K562 (cell line): ENCODE measurements at regions not wholly inside any gene's neighbourhood (a gene's known extent, or its start where the extent isn't known, plus 50 kb on each side); places are given as distances from the start of the nearest gene placed in this dataset.

Experiments used
- ATAC-seq: fragments of 200-7000 bp; cut with Tn5 transposase; 3 replicates; pipeline ENCODE4 v1.9.1; 2020; ENCODE audit warnings: moderate library complexity
- BruUV-seq: library from RNA; stranded (reverse); fragments of 400-500 nt; replicated peaks from 2 replicates; lab custom pipeline; 2021; lab: Mats Ljungman, UMichigan
- CTCF ChIA-PET: fragments of 300-600 bp; formaldehyde crosslinking; extraction: SDS; loops from one replicate; lab custom pipeline; 2021; ENCODE audit warnings: low intra/inter-chr PET ratio; lab: Yijun Ruan, JAX
- POLR2A ChIA-PET: fragments of 300-600, 350-650 bp; sonication (Branson Sonifier 250); formaldehyde crosslinking; extraction: SDS; loops from one replicate; lab custom pipeline; 2021; ENCODE audit warnings: antibody characterized with exemption, inconsistent platforms; lab: Yijun Ruan, JAX
- DNase-seq, 4 experiments: peaks; one replicate each; pipeline versions ENCODE4 v3.0.0 to v3.0.0-alpha.2; 2011 to 2018; ENCODE audit warnings: low spot score in 3 of 4, mixed read lengths in 3 of 4; ENCODE audit errors: extremely low read depth in 1 of 4
- FAIRE-seq: peaks from 2 replicates; lab custom pipeline; 2011; peaks lifted over from hg19 to GRCh38; lab: Jason Lieb, UNC
- H2AFZ ChIP-seq: 2 replicates; pipeline ENCODE4 v1.6.0; 2011; ENCODE audit warnings: low read depth, low read length, control low read depth, inconsistent platforms
- H3K27ac ChIP-seq: fragments of 200-600 bp; 3 replicates; pipeline ENCODE4 v1.8.0; 2011; ENCODE audit warnings: low read depth, mild to moderate bottlenecking, control low read depth, inconsistent platforms, low read length, moderate library complexity, mixed read lengths; ENCODE audit errors: extremely low read depth
- H3K27me3 ChIP-seq, 2 experiments: fragments of 300-600 bp in 1 of 2; 2 replicates in 1 of 2; 3 replicates in 1 of 2; pipeline versions ENCODE4 v1.6.0 to v1.8.0; 2011; ENCODE audit warnings: inconsistent platforms in 2 of 2, low read length in 2 of 2, mild to moderate bottlenecking in 1 of 2, mixed read lengths in 1 of 2, moderate library complexity in 1 of 2; ENCODE audit not compliant: control insufficient read depth in 2 of 2, insufficient read depth in 2 of 2
- H3K36me3 ChIP-seq: fragments of 300-600 bp; 3 replicates; pipeline ENCODE4 v1.8.0; 2011; ENCODE audit warnings: mild to moderate bottlenecking, low read length, inconsistent platforms; ENCODE audit not compliant: control insufficient read depth, insufficient read depth
- H3K4me1 ChIP-seq, 2 experiments: fragments of 200-600 bp in 1 of 2; replicated peaks in 1 of 2; 2 replicates in 1 of 2; 3 replicates in 1 of 2; pipeline versions ENCODE4 v1.5.1 to v1.8.0; 2011; ENCODE audit warnings: inconsistent platforms in 2 of 2, low read length in 2 of 2, mild to moderate bottlenecking in 1 of 2, mixed read lengths in 1 of 2, moderate library complexity in 1 of 2; ENCODE audit not compliant: control insufficient read depth in 2 of 2, insufficient read depth in 2 of 2
- H3K4me2 ChIP-seq: 2 replicates; pipeline ENCODE4 v1.6.1; 2011; ENCODE audit warnings: low read length, control low read depth, inconsistent platforms, mixed read lengths; ENCODE audit not compliant: insufficient read depth
- H3K4me3 ChIP-seq: fragments of 200-600 bp; sonication (generic), shearing (Covaris generic); 2 replicates; pipeline ENCODE4 v1.5.1; 2016; ENCODE audit warnings: control low read depth, inconsistent platforms
- H3K79me2 ChIP-seq: fragments of 200-600 bp; 3 replicates; pipeline ENCODE4 v1.8.0; 2011; ENCODE audit warnings: low read length, inconsistent platforms; ENCODE audit not compliant: control insufficient read depth, insufficient read depth
- H3K9ac ChIP-seq, 2 experiments: 2 replicates each; pipeline versions ENCODE4 v1.6.0 to v1.6.1; 2011; ENCODE audit warnings: low read depth in 2 of 2, low read length in 2 of 2, control low read depth in 1 of 2, inconsistent platforms in 1 of 2, mild to moderate bottlenecking in 1 of 2, mixed read lengths in 1 of 2; ENCODE audit not compliant: insufficient read depth in 1 of 2
- H3K9me1 ChIP-seq: one replicate; pipeline ENCODE4 v1.6.0; 2011; ENCODE audit warnings: inconsistent platforms, mild to moderate bottlenecking, low read length, moderate library complexity; ENCODE audit not compliant: control insufficient read depth, insufficient read depth
- H3K9me3 ChIP-seq: replicated peaks from 2 replicates; pipeline ENCODE4 v1.5.1; 2011; ENCODE audit warnings: low read depth, low read length, inconsistent platforms; ENCODE audit not compliant: control insufficient read depth, insufficient read depth
- H4K20me1 ChIP-seq: replicated peaks from 2 replicates; pipeline ENCODE4 v1.6.1; 2011; ENCODE audit warnings: low read length, inconsistent platforms, mixed read lengths; ENCODE audit not compliant: control insufficient read depth, insufficient read depth
- CSDE1 ChIP-seq, 2 experiments: fragments of 450-650 bp; IDR thresholded peaks; 2 replicates each; pipeline ENCODE4 v1.6.1; 2016; ENCODE audit warnings: mild to moderate bottlenecking in 1 of 2
- GABPA ChIP-seq: fragments of 200-800 bp; sonication (Bioruptor generic); conservative IDR thresholded peaks from 2 replicates; pipeline ENCODE4 v1.6.1; 2016; ENCODE audit warnings: low read depth, missing genetic modification characterization, missing compliant biosample characterization
- GTF2E2 ChIP-seq: fragments of 200-800 bp; sonication (Bioruptor generic); IDR thresholded peaks from 2 replicates; pipeline ENCODE4 v1.6.1; 2016; ENCODE audit warnings: missing genetic modification characterization, missing compliant biosample characterization
- KLF10 ChIP-seq: fragments of 250-450 bp; sonication (Bioruptor Pico); IDR thresholded peaks from 2 replicates; pipeline ENCODE4 v1.6.1; 2021; ENCODE audit warnings: matching md5 sums
- LEF1 ChIP-seq: fragments of 450-650 bp; IDR thresholded peaks from 2 replicates; pipeline ENCODE4 v1.6.1; 2016; ENCODE audit warnings: mild to moderate bottlenecking
- MAX ChIP-seq: sonication (generic); formaldehyde crosslinking; IDR thresholded peaks from 2 replicates; pipeline ENCODE4 v1.9.0; 2022; ENCODE audit warnings: mild to moderate bottlenecking, missing genetic modification reagents
- NFE2L1 ChIP-seq: fragments of 450-650 bp; IDR thresholded peaks from 2 replicates; pipeline ENCODE4 v1.6.1; 2016; ENCODE audit warnings: missing genetic modification characterization, low read depth, mild to moderate bottlenecking, missing compliant biosample characterization, moderate library complexity, borderline replicate concordance
- RBM22 ChIP-seq: fragments of 200-400 bp; formaldehyde crosslinking; IDR thresholded peaks from 2 replicates; pipeline ENCODE4 v1.6.1; 2018; ENCODE audit warnings: low read length, low read depth; ENCODE audit not compliant: poor library complexity, severe bottlenecking
- SIN3A ChIP-seq, 2 experiments: fragments of 150-350 bp in 1 of 2; IDR thresholded peaks; 2 replicates each; pipeline ENCODE4 v1.6.1; 2011 to 2016; ENCODE audit warnings: borderline replicate concordance in 2 of 2, low read depth in 2 of 2, low read length in 2 of 2, mild to moderate bottlenecking in 2 of 2, moderate library complexity in 2 of 2; ENCODE audit not compliant: control insufficient read depth in 1 of 2
- TAF15 ChIP-seq: fragments of 200-400 bp; formaldehyde crosslinking; IDR thresholded peaks from 2 replicates; pipeline ENCODE4 v1.6.1; 2017; ENCODE audit warnings: mild to moderate bottlenecking, low read depth, low read length, moderate library complexity
- ZNF644 ChIP-seq: fragments of 200-800 bp; sonication (Bioruptor generic); IDR thresholded peaks from 2 replicates; pipeline ENCODE4 v1.6.1; 2016; ENCODE audit warnings: low read depth, missing genetic modification characterization, missing compliant biosample characterization
- WGBS: fragments of 100-300 bp; shearing (Covaris generic); methylation state at CpG from one replicate; pipeline ENCODE4 v1.1.6; 2016; ENCODE audit warnings: low coverage, mixed read lengths; ENCODE audit not compliant: insufficient coverage; ENCODE audit errors: missing lambda C conversion rate; 5-methylcytosine and 5-hydroxymethylcytosine counted together
- in situ Hi-C: fragments of 300-500 bp; cut with MboI; formaldehyde crosslinking; loops from 4 replicates; pipeline ENCODE4 v1.15.0; 2018; ENCODE audit warnings: inconsistent platforms, mixed read lengths
- intact Hi-C: fragments of 100-400 bp; cut with micrococcal nuclease; formaldehyde crosslinking; loops from 2 replicates; pipeline ENCODE4 v1.14.2; 2022
- TF ChIP-seq, protein P1 (sequence below): sonication (generic); formaldehyde crosslinking; IDR thresholded peaks from 2 replicates; pipeline ENCODE4 v1.8.0; 2022; ENCODE audit warnings: mild to moderate bottlenecking, missing genetic modification reagents

DNA sequence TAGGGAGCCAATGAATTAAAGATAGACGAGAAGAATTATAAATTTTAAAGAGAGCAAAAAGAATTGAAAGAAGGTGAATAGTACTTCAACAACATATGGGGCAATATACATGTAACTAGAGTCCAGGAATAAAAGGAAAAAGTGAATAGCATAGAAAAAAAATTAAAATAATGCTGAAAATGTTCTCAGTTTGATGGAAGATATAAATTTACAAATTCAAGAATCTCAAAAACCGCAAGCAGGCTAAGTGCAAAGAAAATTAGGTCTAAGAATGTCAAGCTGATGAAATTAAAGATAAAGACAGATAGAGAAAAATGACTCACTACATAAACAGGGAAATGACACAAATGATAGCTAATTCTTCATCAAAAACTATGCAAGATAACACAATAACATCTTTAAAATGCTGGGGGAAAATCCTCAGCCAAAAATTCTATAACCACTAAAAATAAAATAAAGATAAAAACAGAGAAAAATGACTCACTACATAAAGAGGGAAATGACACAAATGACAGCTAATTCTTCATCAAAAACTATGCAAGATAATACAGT, 326.3 kb downstream of the TBX15 start:
- Histone ChIP-seq H3K27me3 (no peaks in the 10 kb centered on the region), H3K36me3 (no peaks in the 10 kb centered on the region), H3K27ac (no peak overlapping the region), H3K4me1 (no peaks in the 10 kb centered on the region), H2AFZ (no peak overlapping the region), H3K4me2 (no peak overlapping the region), H3K9ac (no peak overlapping the region), H4K20me1 (no peaks in the 10 kb centered on the region), H3K9me1 (no peaks in the 10 kb centered on the region), H3K79me2 (no peaks in the 10 kb centered on the region), H3K9me3 (no peaks in the 10 kb centered on the region; the same call in 1 of the 2 replicates), H3K4me3 (no peak overlapping the region)
- in situ Hi-C loops (no loop called here), intact Hi-C loops (no loop called here)
- ChIA-PET CTCF (no interaction called here), POLR2A (no interaction called here)
- DNase-seq (no peak), FAIRE-seq (no peak), ATAC-seq (no peak)
- WGBS, result 0% methylated on average over 2 of the region's 2 CpGs
- BruUV-seq, result no TSS peak
- TF ChIP-seq GTF2E2 (tag) (no peak), ZNF644 (tag) (no peak), KLF10 (CRISPR knock-in tag) (no peak), LEF1 (no peak), RBM22 (no peak), MAX (no peak), GABPA (tag) (no peak), SIN3A (IDR thresholded peaks at IDR 0.05; ENCODE audit: borderline replicate concordance in 2 of 2, control insufficient read depth in 1 of 2, low read depth in 2 of 2, low read length in 2 of 2) (no peak), CSDE1 (IDR thresholded peaks at IDR 0.05) (no peak), TAF15 (no peak), NFE2L1 (tag) (no peak)
- TF ChIP-seq, protein P1, sequence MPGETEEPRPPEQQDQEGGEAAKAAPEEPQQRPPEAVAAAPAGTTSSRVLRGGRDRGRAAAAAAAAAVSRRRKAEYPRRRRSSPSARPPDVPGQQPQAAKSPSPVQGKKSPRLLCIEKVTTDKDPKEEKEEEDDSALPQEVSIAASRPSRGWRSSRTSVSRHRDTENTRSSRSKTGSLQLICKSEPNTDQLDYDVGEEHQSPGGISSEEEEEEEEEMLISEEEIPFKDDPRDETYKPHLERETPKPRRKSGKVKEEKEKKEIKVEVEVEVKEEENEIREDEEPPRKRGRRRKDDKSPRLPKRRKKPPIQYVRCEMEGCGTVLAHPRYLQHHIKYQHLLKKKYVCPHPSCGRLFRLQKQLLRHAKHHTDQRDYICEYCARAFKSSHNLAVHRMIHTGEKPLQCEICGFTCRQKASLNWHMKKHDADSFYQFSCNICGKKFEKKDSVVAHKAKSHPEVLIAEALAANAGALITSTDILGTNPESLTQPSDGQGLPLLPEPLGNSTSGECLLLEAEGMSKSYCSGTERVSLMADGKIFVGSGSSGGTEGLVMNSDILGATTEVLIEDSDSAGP (CRISPR knock-in tag), result no peak
